ENCODE measurements at regions not wholly inside any gene's neighbourhood (a gene's known extent, or its start where the extent isn't known, plus 50 kb on each side); places are given as distances from the start of the nearest gene placed in this dataset.

DNA sequence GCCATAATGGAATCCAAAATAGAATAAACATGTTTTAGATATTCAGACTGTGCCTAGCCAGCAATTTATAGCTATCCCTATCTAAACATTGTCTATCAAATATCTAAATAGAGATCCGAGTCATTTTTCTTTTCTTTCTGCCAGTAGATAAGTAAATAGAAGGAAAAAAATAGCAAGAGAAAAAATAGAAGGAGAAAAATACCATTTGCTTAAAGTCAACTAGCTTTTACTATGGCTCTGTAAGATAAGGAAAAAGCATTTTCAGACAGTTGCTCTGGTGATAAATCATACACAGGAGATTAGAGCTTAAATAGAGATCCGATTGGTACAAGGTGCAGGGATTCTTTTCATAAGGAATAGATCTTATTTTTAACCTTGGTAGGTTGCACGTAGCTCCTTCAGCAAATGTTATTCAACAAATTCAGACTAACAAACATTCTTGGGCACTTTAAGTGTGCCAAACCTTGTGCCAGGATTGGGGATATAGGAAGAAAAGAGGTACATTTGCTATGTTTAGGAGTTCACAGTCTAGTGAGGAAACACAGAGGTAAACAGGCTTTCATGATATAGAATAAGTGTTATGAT, 70.1 kb upstream of the CCDC190 start:
- H2BK12ac ChIP-seq (ENCODE audit: insufficient read length, low read depth, low read length), result no peak overlapping the region
- H3K27ac ChIP-seq (ENCODE audit: insufficient read length, low read depth, low read length), result no peak overlapping the region
- no peak overlapping the region for H2AFZ ChIP-seq (ENCODE audit: low read length)
- no peak overlapping the region for H2BK20ac ChIP-seq (ENCODE audit: low read depth, low read length, poor library complexity, severe bottlenecking)
- no peaks in the 10 kb centered on the region for H3K27me3 ChIP-seq (ENCODE audit: insufficient read depth, low read length)
- no CpG with 5 or more reads among the region's 3 CpGs for WGBS (ENCODE audit: extremely low coverage, insufficient read length, low lambda C conversion rate)
- H3K14ac ChIP-seq (ENCODE audit: insufficient read depth, low read length), result no peak overlapping the region
- H3T11ph ChIP-seq (ENCODE audit: low read length), result no peak overlapping the region
- H3K79me2 ChIP-seq (ENCODE audit: insufficient read depth, low read length), result no peaks in the 10 kb centered on the region
- TF ChIP-seq, protein P1, sequence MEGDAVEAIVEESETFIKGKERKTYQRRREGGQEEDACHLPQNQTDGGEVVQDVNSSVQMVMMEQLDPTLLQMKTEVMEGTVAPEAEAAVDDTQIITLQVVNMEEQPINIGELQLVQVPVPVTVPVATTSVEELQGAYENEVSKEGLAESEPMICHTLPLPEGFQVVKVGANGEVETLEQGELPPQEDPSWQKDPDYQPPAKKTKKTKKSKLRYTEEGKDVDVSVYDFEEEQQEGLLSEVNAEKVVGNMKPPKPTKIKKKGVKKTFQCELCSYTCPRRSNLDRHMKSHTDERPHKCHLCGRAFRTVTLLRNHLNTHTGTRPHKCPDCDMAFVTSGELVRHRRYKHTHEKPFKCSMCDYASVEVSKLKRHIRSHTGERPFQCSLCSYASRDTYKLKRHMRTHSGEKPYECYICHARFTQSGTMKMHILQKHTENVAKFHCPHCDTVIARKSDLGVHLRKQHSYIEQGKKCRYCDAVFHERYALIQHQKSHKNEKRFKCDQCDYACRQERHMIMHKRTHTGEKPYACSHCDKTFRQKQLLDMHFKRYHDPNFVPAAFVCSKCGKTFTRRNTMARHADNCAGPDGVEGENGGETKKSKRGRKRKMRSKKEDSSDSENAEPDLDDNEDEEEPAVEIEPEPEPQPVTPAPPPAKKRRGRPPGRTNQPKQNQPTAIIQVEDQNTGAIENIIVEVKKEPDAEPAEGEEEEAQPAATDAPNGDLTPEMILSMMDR (conservative IDR thresholded peaks at IDR 0.05), result no peak
- H3K23me2 ChIP-seq (ENCODE audit: insufficient read length, low read depth, low read length, poor library complexity, severe bottlenecking), result no peaks in the 10 kb centered on the region
- Mint-ChIP-seq H3K27ac (no peak overlapping the region), H3K27me3 (ENCODE audit: low read depth) (no peaks in the 10 kb centered on the region), H3K4me3 (no peak overlapping the region), H3K36me3 (ENCODE audit: insufficient read depth in 1 of 3, low read depth in 3 of 3) (no peaks in the 10 kb centered on the region), H3K9me3 (no peaks in the 10 kb centered on the region), H3K4me1 (no peaks in the 10 kb centered on the region)
- no peak overlapping the region for H2BK15ac ChIP-seq (ENCODE audit: low read depth, low read length)
- H3K56ac ChIP-seq (ENCODE audit: insufficient read length, low read depth, low read length), result no peak overlapping the region
- no peak overlapping the region for H2AK5ac ChIP-seq (ENCODE audit: insufficient read length, low read length)
- H3K79me1 ChIP-seq (ENCODE audit: insufficient read depth, low read depth, low read length, poor library complexity, severe bottlenecking), result no peaks in the 10 kb centered on the region
- H3K9ac ChIP-seq (ENCODE audit: extremely low read depth, insufficient read length, low read length), result no peak overlapping the region
- no peak overlapping the region for H3K23ac ChIP-seq (ENCODE audit: insufficient read length, low read depth, low read length)
- no peak overlapping the region for H3K18ac ChIP-seq (ENCODE audit: insufficient read length, low read depth, low read length)
- no peak overlapping the region for H2BK120ac ChIP-seq (ENCODE audit: low read depth, low read length, poor library complexity, severe bottlenecking)
- no peaks in the 10 kb centered on the region for H3K4me1 ChIP-seq (ENCODE audit: insufficient read depth, low read length)
- no peak overlapping the region for H4K5ac ChIP-seq (ENCODE audit: insufficient read length, low read depth, low read length)
- H4K8ac ChIP-seq (replicated peaks; ENCODE audit: insufficient read length, low read depth, low read length), result no peak overlapping the region
- H3K4me2 ChIP-seq (ENCODE audit: insufficient read depth, insufficient read length, low read length), result no peak overlapping the region
- H4K91ac ChIP-seq (ENCODE audit: insufficient read length, low read depth, low read length), result no peak overlapping the region
- H3K4ac ChIP-seq (ENCODE audit: low read depth, low read length), result no peak overlapping the region
- H3K9me3 ChIP-seq (ENCODE audit: control insufficient read depth, low read depth, low read length), result no peaks in the 10 kb centered on the region
- DNase-seq, result no peak
- H2BK5ac ChIP-seq (ENCODE audit: insufficient read length, low read length), result no peak overlapping the region
- H4K20me1 ChIP-seq (ENCODE audit: control insufficient read depth, insufficient read depth, insufficient read length), result no peaks in the 10 kb centered on the region

Data from H9 (cell line).